OCI-M1 (cell line): ENCODE measurements at regions not wholly inside any gene's neighbourhood (a gene's known extent, or its start where the extent isn't known, plus 50 kb on each side); places are given as distances from the start of the nearest gene placed in this dataset.

Experiments
- DNase-seq: peaks from one replicate; lab custom pipeline; 2025; lab: John Stamatoyannopoulos, UW

GRCh38 chr6:144724818-144725217 is 439.7 kb downstream of the UTRN start:
- no peak for DNase-seq

- DNase-seq: no peak
These were observed 440.8 kb downstream of the UTRN start for GRCh38 chr6:144725736-144726522.

GRCh38 chr6:144728804-144729203 is 443.7 kb downstream of the UTRN start:
- no peak for DNase-seq

- DNase-seq: no peak
These were observed 444.4 kb downstream of the UTRN start for GRCh38 chr6:144729502-144729901.

GRCh38 chr6:144730088-144730645 is 445.0 kb downstream of the UTRN start:
- DNase-seq: no peak

- no peak for DNase-seq
These were observed 446.1 kb downstream of the UTRN start for GRCh38 chr6:144731229-144731628.

GRCh38 chr6:144736763-144737162 is 451.6 kb downstream of the UTRN start:
- no peak for DNase-seq

GRCh38 chr6:144737998-144738397 is 452.9 kb downstream of the UTRN start:
- DNase-seq: no peak

- no peak for DNase-seq
These were observed 454.7 kb downstream of the UTRN start for GRCh38 chr6:144739873-144740272.

- no peak for DNase-seq
These were observed 456.5 kb downstream of the UTRN start for GRCh38 chr6:144741659-144742058.

GRCh38 chr6:144742779-144743178 is 457.6 kb downstream of the UTRN start:
- DNase-seq: no peak

- no peak for DNase-seq
These were observed 459.6 kb downstream of the UTRN start for GRCh38 chr6:144744720-144745119.

GRCh38 chr6:144745439-144745838 is 460.3 kb downstream of the UTRN start:
- DNase-seq: no peak

GRCh38 chr6:144746902-144747469 is 461.9 kb downstream of the UTRN start:
- DNase-seq: no peak

GRCh38 chr6:144749263-144749662 is 464.1 kb downstream of the UTRN start:
- DNase-seq: no peak

GRCh38 chr6:144753023-144753705 is 468.0 kb downstream of the UTRN start:
- peak; percentile 39 for DNase-seq

- DNase-seq: peak; percentile 58
These were observed 471.3 kb downstream of the UTRN start for GRCh38 chr6:144756469-144756868.

GRCh38 chr6:144757299-144757698 is 472.2 kb downstream of the UTRN start:
- no peak for DNase-seq

GRCh38 chr6:144757730-144758129 is 472.6 kb downstream of the UTRN start:
- no peak for DNase-seq

- DNase-seq: no peak
These were observed 473.5 kb downstream of the UTRN start for GRCh38 chr6:144758602-144759001.

- no peak for DNase-seq
These were observed 477.3 kb downstream of the UTRN start for GRCh38 chr6:144762469-144762868.

- no peak for DNase-seq
These were observed 481.9 kb downstream of the UTRN start for GRCh38 chr6:144767051-144767450.

GRCh38 chr6:144768551-144769075 is 483.5 kb downstream of the UTRN start:
- no peak for DNase-seq
